B cell (primary cell): ENCODE measurements at regions not wholly inside any gene's neighbourhood (a gene's known extent, or its start where the extent isn't known, plus 50 kb on each side); places are given as distances from the start of the nearest gene placed in this dataset.

Experiments
- ATAC-seq: fragments of 200-7000 bp; cut with Tn5 transposase; one replicate; pipeline ENCODE4 v1.10.0; 2021; ENCODE audit warnings: low read depth, mild to moderate bottlenecking, moderate number of reproducible peaks, moderate library complexity
- CTCF ChIA-PET: fragments of 350-600 bp; sonication (Branson Sonifier 250); formaldehyde crosslinking; loops from one replicate; lab custom pipeline; 2021; ENCODE audit warnings: antibody characterized with exemption, inconsistent platforms; lab: Charles Lee
- POLR2A ChIA-PET: fragments of 350-600 bp; sonication (Branson Sonifier 250); formaldehyde crosslinking; loops from one replicate; lab custom pipeline; 2021; ENCODE audit warnings: antibody characterized with exemption; lab: Charles Lee
- DNase-seq: peaks from one replicate; pipeline ENCODE4 v3.0.0; 2013
- H2AFZ ChIP-seq: 2 replicates; pipeline ENCODE4 v1.6.1; 2012; ENCODE audit warnings: mild to moderate bottlenecking, low read depth, low read length; ENCODE audit not compliant: insufficient read depth, poor library complexity, severe bottlenecking
- H3K27ac ChIP-seq, 2 donors: 1 replicate in 1 of 2; 2 replicates in 1 of 2; pipeline ENCODE4 v1.5.1; 2012 to 2013; ENCODE audit warnings: low read length in 2 of 2, mild to moderate bottlenecking in 2 of 2, moderate library complexity in 1 of 2
- H3K27me3 ChIP-seq, 4 experiments: fragments of 200-600 bp in 1 of 4; sonication (generic) in 1 of 4; replicated peaks in 1 of 4; 1 replicate in 2 of 4; 2 replicates in 2 of 4; pipeline versions ENCODE4 v1.6.1 to v1.7.0; 2013 to 2016; ENCODE audit warnings: low read length in 3 of 4, mild to moderate bottlenecking in 2 of 4, mixed read lengths in 1 of 4, moderate library complexity in 1 of 4; ENCODE audit not compliant: insufficient read depth in 4 of 4, control insufficient read depth in 3 of 4; ENCODE audit errors: control extremely low read depth in 1 of 4
- H3K36me3 ChIP-seq, 2 experiments: replicated peaks in 1 of 2; 1 replicate in 1 of 2; 2 replicates in 1 of 2; pipeline versions ENCODE4 v1.6.1 to v1.7.1; 2013; ENCODE audit warnings: low read length in 1 of 2; ENCODE audit not compliant: insufficient read depth in 2 of 2, control insufficient read depth in 1 of 2; ENCODE audit errors: control extremely low read depth in 1 of 2, extremely low read depth in 1 of 2
- H3K4me1 ChIP-seq, 2 donors: fragments of 200-600 bp in 1 of 2; sonication (generic) in 1 of 2; 1 replicate in 1 of 2; 2 replicates in 1 of 2; pipeline versions ENCODE4 v1.5.1 to v1.6.1; 2013 to 2017; ENCODE audit warnings: low read length in 2 of 2; ENCODE audit not compliant: control insufficient read depth in 2 of 2, insufficient read depth in 2 of 2
- H3K4me2 ChIP-seq: replicated peaks from 2 replicates; pipeline ENCODE3; 2012; ENCODE audit warnings: mild to moderate bottlenecking, low read depth, low read length; ENCODE audit not compliant: poor library complexity, severe bottlenecking
- H3K4me3 ChIP-seq, 5 experiments: fragments of 200-600 bp in 1 of 5; sonication (generic) in 1 of 5; 1 replicate in 3 of 5; 2 replicates in 2 of 5; pipeline versions ENCODE4 v1.5.1 to v1.7.0; 2011 to 2016; ENCODE audit warnings: low read length in 4 of 5, mild to moderate bottlenecking in 4 of 5, low read depth in 2 of 5, control low read depth in 1 of 5, moderate library complexity in 1 of 5; ENCODE audit not compliant: insufficient read depth in 1 of 5; ENCODE audit errors: control extremely low read depth in 1 of 5, extremely low read depth in 1 of 5
- H3K79me2 ChIP-seq: fragments of 200-600 bp; sonication (generic); one replicate; pipeline ENCODE4 v1.6.0; 2016; ENCODE audit warnings: low read length; ENCODE audit not compliant: control insufficient read depth, insufficient read depth
- H3K9ac ChIP-seq: fragments of 200-600 bp; sonication (generic); 2 replicates; pipeline ENCODE4 v1.6.1; 2017; ENCODE audit warnings: mild to moderate bottlenecking, low read length, moderate library complexity
- H3K9me3 ChIP-seq, 3 donors: one replicate each; pipeline versions ENCODE4 v1.6.1 to v1.7.1; 2013; ENCODE audit warnings: low read length in 2 of 3; ENCODE audit not compliant: control insufficient read depth in 2 of 3, insufficient read depth in 1 of 3; ENCODE audit errors: control extremely low read depth in 1 of 3
- H4K20me1 ChIP-seq: 2 replicates; pipeline ENCODE4 v1.6.0; 2012; ENCODE audit warnings: mild to moderate bottlenecking, low read length; ENCODE audit not compliant: insufficient read depth, control insufficient read depth, poor library complexity, severe bottlenecking
- H3K27ac Mint-ChIP-seq: one replicate; pipeline ENCODE4 v1.8.0; 2021; ENCODE audit warnings: mixed read lengths
- H3K27me3 Mint-ChIP-seq: one replicate; pipeline ENCODE4 v1.8.0; 2021; ENCODE audit warnings: mixed read lengths
- H3K4me1 Mint-ChIP-seq: one replicate; pipeline ENCODE4 v1.8.0; 2021; ENCODE audit warnings: mixed read lengths
- H3K4me3 Mint-ChIP-seq: one replicate; pipeline ENCODE4 v1.8.0; 2021; ENCODE audit warnings: mixed read lengths
- H3K9me3 Mint-ChIP-seq: one replicate; pipeline ENCODE4 v1.8.0; 2022; ENCODE audit warnings: mixed read lengths; ENCODE audit not compliant: insufficient read depth
- EZH2 ChIP-seq: IDR thresholded peaks from 2 replicates; pipeline ENCODE4 v1.6.1; 2012; ENCODE audit warnings: borderline replicate concordance, low read depth, mild to moderate bottlenecking, moderate library complexity, low read length; ENCODE audit not compliant: insufficient read depth, poor library complexity, severe bottlenecking
- WGBS: methylation state at CpG from one replicate; pipeline ENCODE4 v1.1.5; 2013; ENCODE audit warnings: missing lambda C conversion rate; ENCODE audit not compliant: insufficient coverage; 5-methylcytosine and 5-hydroxymethylcytosine counted together
- intact Hi-C: fragments of 100-400 bp; cut with micrococcal nuclease; formaldehyde crosslinking; loops from one replicate; pipeline ENCODE4 v1.10.0; 2022
- TF ChIP-seq, protein P1 (sequence below): fragments of 200-600 bp; IDR thresholded peaks from one replicate; pipeline ENCODE4 v1.8.0; 2022; ENCODE audit warnings: antibody characterized with exemption, mild to moderate bottlenecking

DNA sequence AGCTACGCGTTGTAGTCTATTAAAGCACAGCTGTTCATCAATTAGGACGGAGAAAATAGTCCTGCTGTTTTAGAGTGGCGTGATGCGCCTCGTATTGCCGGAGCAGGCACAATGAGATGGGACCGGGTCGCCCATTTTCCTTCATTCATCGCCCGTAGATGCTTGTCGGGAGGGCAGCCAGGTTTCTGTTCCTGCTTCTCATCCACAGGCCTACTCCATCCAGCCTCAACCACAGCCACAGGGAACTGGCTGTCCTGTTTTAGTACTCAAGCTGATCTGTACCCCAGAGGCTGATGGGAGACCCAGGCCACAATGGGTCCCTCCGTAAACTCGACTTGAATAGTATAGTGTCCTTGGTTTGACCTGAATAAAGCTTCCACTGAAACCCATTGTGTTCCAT, 264.0 kb downstream of the VRK1 start:
- no peak overlapping the region for H3K4me3 ChIP-seq
- no peak overlapping the region for H3K4me3 Mint-ChIP-seq
- ChIA-PET POLR2A (no interaction called here), CTCF (no interaction called here)
- DNase-seq = no peak
- H3K4me2 ChIP-seq = no peak overlapping the region
- H3K27me3 Mint-ChIP-seq = peaks cover 11% of the 10 kb centered on the region
- H3K27me3 ChIP-seq = peaks cover 0 to 8% (median 0%) of the 10 kb centered on the region in 4 experiments
- peaks cover 0 to 2% (median 0%) of the 10 kb centered on the region in 3 donors for H3K9me3 ChIP-seq
- H3K9me3 Mint-ChIP-seq = no peaks in the 10 kb centered on the region
- intact Hi-C loops = no loop called here
- no peak overlapping the region for H3K27ac ChIP-seq
- no peak overlapping the region for H3K9ac ChIP-seq
- no peak for ATAC-seq
- no peak for TF ChIP-seq EZH2
- TF ChIP-seq, protein P1, sequence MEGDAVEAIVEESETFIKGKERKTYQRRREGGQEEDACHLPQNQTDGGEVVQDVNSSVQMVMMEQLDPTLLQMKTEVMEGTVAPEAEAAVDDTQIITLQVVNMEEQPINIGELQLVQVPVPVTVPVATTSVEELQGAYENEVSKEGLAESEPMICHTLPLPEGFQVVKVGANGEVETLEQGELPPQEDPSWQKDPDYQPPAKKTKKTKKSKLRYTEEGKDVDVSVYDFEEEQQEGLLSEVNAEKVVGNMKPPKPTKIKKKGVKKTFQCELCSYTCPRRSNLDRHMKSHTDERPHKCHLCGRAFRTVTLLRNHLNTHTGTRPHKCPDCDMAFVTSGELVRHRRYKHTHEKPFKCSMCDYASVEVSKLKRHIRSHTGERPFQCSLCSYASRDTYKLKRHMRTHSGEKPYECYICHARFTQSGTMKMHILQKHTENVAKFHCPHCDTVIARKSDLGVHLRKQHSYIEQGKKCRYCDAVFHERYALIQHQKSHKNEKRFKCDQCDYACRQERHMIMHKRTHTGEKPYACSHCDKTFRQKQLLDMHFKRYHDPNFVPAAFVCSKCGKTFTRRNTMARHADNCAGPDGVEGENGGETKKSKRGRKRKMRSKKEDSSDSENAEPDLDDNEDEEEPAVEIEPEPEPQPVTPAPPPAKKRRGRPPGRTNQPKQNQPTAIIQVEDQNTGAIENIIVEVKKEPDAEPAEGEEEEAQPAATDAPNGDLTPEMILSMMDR = no peak
- H2AFZ ChIP-seq = no peak overlapping the region
- H3K4me1 ChIP-seq = no peaks in the 10 kb centered on the region
- no peaks in the 10 kb centered on the region for H3K4me1 Mint-ChIP-seq
- no peaks in the 10 kb centered on the region for H4K20me1 ChIP-seq
- H3K27ac Mint-ChIP-seq = no peak overlapping the region
- no peaks in the 10 kb centered on the region for H3K79me2 ChIP-seq
- no peaks in the 10 kb centered on the region for H3K36me3 ChIP-seq
- WGBS = 91% methylated on average over 12 of the region's 14 CpGs

DNA sequence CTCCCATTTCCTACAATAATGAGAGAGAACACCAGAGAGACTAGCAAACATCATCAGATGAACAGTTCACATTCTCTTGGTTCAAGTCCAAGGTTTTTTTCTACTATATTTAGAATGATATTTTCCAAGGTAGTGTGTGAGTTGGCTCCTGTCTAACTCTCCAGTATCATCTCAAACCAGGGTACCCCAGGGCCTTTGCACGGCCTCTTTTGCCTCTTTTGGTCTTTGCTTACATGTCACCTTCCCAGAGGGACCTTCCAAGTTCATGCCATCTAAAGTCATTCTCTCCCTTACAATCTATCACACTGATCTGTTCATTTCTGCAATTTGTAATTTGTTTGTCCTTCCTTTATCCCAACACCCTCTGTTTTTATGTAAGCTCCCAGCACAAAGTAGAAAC, 264.5 kb downstream of the VRK1 start:
- H3K4me1 Mint-ChIP-seq = no peaks in the 10 kb centered on the region
- TF ChIP-seq, protein P1 = no peak
- TF ChIP-seq EZH2 = no peak
- intact Hi-C loops = no loop called here
- DNase-seq (no peak), ATAC-seq (no peak)
- H3K4me3 Mint-ChIP-seq = no peak overlapping the region
- Histone ChIP-seq H3K4me3 (no peak overlapping the region), H4K20me1 (no peaks in the 10 kb centered on the region), H3K27ac (no peak overlapping the region), H2AFZ (no peak overlapping the region), H3K27me3 (peaks cover 0 to 8% (median 0%) of the 10 kb centered on the region in 4 experiments), H3K4me2 (no peak overlapping the region), H3K4me1 (no peaks in the 10 kb centered on the region), H3K9ac (no peak overlapping the region), H3K36me3 (no peaks in the 10 kb centered on the region), H3K79me2 (no peaks in the 10 kb centered on the region), H3K9me3 (peaks cover 0 to 2% (median 0%) of the 10 kb centered on the region in 3 donors)
- H3K27ac Mint-ChIP-seq = no peak overlapping the region
- ChIA-PET POLR2A (no interaction called here), CTCF (no interaction called here)
- H3K9me3 Mint-ChIP-seq = no peaks in the 10 kb centered on the region
- WGBS = 88% methylated on average over 1 of the region's 1 CpG
- peaks cover 11% of the 10 kb centered on the region for H3K27me3 Mint-ChIP-seq
